K562 (cell line): ENCODE measurements at regions not wholly inside any gene's neighbourhood (a gene's known extent, or its start where the extent isn't known, plus 50 kb on each side); places are given as distances from the start of the nearest gene placed in this dataset.

ENCODE experiments used
- ATAC-seq: fragments of 200-7000 bp; cut with Tn5 transposase; 3 replicates; pipeline ENCODE4 v1.9.1; 2020; ENCODE audit warnings: moderate library complexity
- BruUV-seq: library from RNA; stranded (reverse); fragments of 400-500 nt; replicated peaks from 2 replicates; lab custom pipeline; 2021; lab: Mats Ljungman, UMichigan
- CTCF ChIA-PET: fragments of 300-600 bp; formaldehyde crosslinking; extraction: SDS; loops from one replicate; lab custom pipeline; 2021; ENCODE audit warnings: low intra/inter-chr PET ratio; lab: Yijun Ruan, JAX
- POLR2A ChIA-PET: fragments of 300-600, 350-650 bp; sonication (Branson Sonifier 250); formaldehyde crosslinking; extraction: SDS; loops from one replicate; lab custom pipeline; 2021; ENCODE audit warnings: antibody characterized with exemption, inconsistent platforms; lab: Yijun Ruan, JAX
- DNase-seq, 4 experiments: peaks; one replicate each; pipeline versions ENCODE4 v3.0.0 to v3.0.0-alpha.2; 2011 to 2018; ENCODE audit warnings: low spot score in 3 of 4, mixed read lengths in 3 of 4; ENCODE audit errors: extremely low read depth in 1 of 4
- FAIRE-seq: peaks from 2 replicates; lab custom pipeline; 2011; peaks lifted over from hg19 to GRCh38; lab: Jason Lieb, UNC
- H2AFZ ChIP-seq: 2 replicates; pipeline ENCODE4 v1.6.0; 2011; ENCODE audit warnings: low read depth, low read length, control low read depth, inconsistent platforms
- H3K27ac ChIP-seq: fragments of 200-600 bp; 3 replicates; pipeline ENCODE4 v1.8.0; 2011; ENCODE audit warnings: low read depth, mild to moderate bottlenecking, control low read depth, inconsistent platforms, low read length, moderate library complexity, mixed read lengths; ENCODE audit errors: extremely low read depth
- H3K27me3 ChIP-seq, 2 experiments: fragments of 300-600 bp in 1 of 2; 2 replicates in 1 of 2; 3 replicates in 1 of 2; pipeline versions ENCODE4 v1.6.0 to v1.8.0; 2011; ENCODE audit warnings: inconsistent platforms in 2 of 2, low read length in 2 of 2, mild to moderate bottlenecking in 1 of 2, mixed read lengths in 1 of 2, moderate library complexity in 1 of 2; ENCODE audit not compliant: control insufficient read depth in 2 of 2, insufficient read depth in 2 of 2
- H3K36me3 ChIP-seq: fragments of 300-600 bp; 3 replicates; pipeline ENCODE4 v1.8.0; 2011; ENCODE audit warnings: mild to moderate bottlenecking, low read length, inconsistent platforms; ENCODE audit not compliant: control insufficient read depth, insufficient read depth
- H3K4me1 ChIP-seq, 2 experiments: fragments of 200-600 bp in 1 of 2; replicated peaks in 1 of 2; 2 replicates in 1 of 2; 3 replicates in 1 of 2; pipeline versions ENCODE4 v1.5.1 to v1.8.0; 2011; ENCODE audit warnings: inconsistent platforms in 2 of 2, low read length in 2 of 2, mild to moderate bottlenecking in 1 of 2, mixed read lengths in 1 of 2, moderate library complexity in 1 of 2; ENCODE audit not compliant: control insufficient read depth in 2 of 2, insufficient read depth in 2 of 2
- H3K4me2 ChIP-seq: 2 replicates; pipeline ENCODE4 v1.6.1; 2011; ENCODE audit warnings: low read length, control low read depth, inconsistent platforms, mixed read lengths; ENCODE audit not compliant: insufficient read depth
- H3K4me3 ChIP-seq: fragments of 200-600 bp; sonication (generic), shearing (Covaris generic); 2 replicates; pipeline ENCODE4 v1.5.1; 2016; ENCODE audit warnings: control low read depth, inconsistent platforms
- H3K79me2 ChIP-seq: fragments of 200-600 bp; 3 replicates; pipeline ENCODE4 v1.8.0; 2011; ENCODE audit warnings: low read length, inconsistent platforms; ENCODE audit not compliant: control insufficient read depth, insufficient read depth
- H3K9ac ChIP-seq, 2 experiments: 2 replicates each; pipeline versions ENCODE4 v1.6.0 to v1.6.1; 2011; ENCODE audit warnings: low read depth in 2 of 2, low read length in 2 of 2, control low read depth in 1 of 2, inconsistent platforms in 1 of 2, mild to moderate bottlenecking in 1 of 2, mixed read lengths in 1 of 2; ENCODE audit not compliant: insufficient read depth in 1 of 2
- H3K9me1 ChIP-seq: one replicate; pipeline ENCODE4 v1.6.0; 2011; ENCODE audit warnings: inconsistent platforms, mild to moderate bottlenecking, low read length, moderate library complexity; ENCODE audit not compliant: control insufficient read depth, insufficient read depth
- H3K9me3 ChIP-seq: replicated peaks from 2 replicates; pipeline ENCODE4 v1.5.1; 2011; ENCODE audit warnings: low read depth, low read length, inconsistent platforms; ENCODE audit not compliant: control insufficient read depth, insufficient read depth
- H4K20me1 ChIP-seq: replicated peaks from 2 replicates; pipeline ENCODE4 v1.6.1; 2011; ENCODE audit warnings: low read length, inconsistent platforms, mixed read lengths; ENCODE audit not compliant: control insufficient read depth, insufficient read depth
- ADNP ChIP-seq: fragments of 200-800 bp; sonication (Bioruptor generic); IDR thresholded peaks from 2 replicates; pipeline ENCODE4 v1.6.1; 2016; ENCODE audit warnings: missing genetic modification characterization, missing compliant biosample characterization
- BDP1 ChIP-seq: IDR thresholded peaks from 3 replicates; pipeline ENCODE4 v1.6.1; 2011; ENCODE audit not compliant: insufficient read length, insufficient read depth
- BRF2 ChIP-seq: IDR thresholded peaks from 3 replicates; pipeline ENCODE4 v1.6.1; 2011; ENCODE audit warnings: borderline replicate concordance, mild to moderate bottlenecking; ENCODE audit not compliant: insufficient read length, insufficient read depth
- CCAR2 ChIP-seq: fragments of 200-400 bp; formaldehyde crosslinking; IDR thresholded peaks from 2 replicates; pipeline ENCODE4 v1.6.1; 2017; ENCODE audit warnings: mild to moderate bottlenecking, low read depth, low read length
- CCNT2 ChIP-seq: IDR thresholded peaks from 2 replicates; pipeline ENCODE4 v1.6.1; 2011; ENCODE audit warnings: borderline replicate concordance, low read depth, mild to moderate bottlenecking, moderate library complexity, mixed read lengths, low read length; ENCODE audit not compliant: insufficient read length; ENCODE audit errors: extremely low read depth
- EGR1 ChIP-seq: fragments of 450-650 bp; conservative IDR thresholded peaks from 2 replicates; pipeline ENCODE4 v1.6.1; 2017; ENCODE audit warnings: mild to moderate bottlenecking
- EHMT2 ChIP-seq: fragments of 450-650 bp; IDR thresholded peaks from 2 replicates; pipeline ENCODE4 v1.6.1; 2018; ENCODE audit warnings: antibody characterized with exemption
- FOXJ3 ChIP-seq: sonication (generic); formaldehyde crosslinking; IDR thresholded peaks from 2 replicates; pipeline ENCODE4 v1.4.0; 2020; ENCODE audit warnings: mild to moderate bottlenecking, missing genetic modification reagents
- HSF4 ChIP-seq: fragments of 250-450 bp; sonication (Bioruptor Pico); IDR thresholded peaks from 2 replicates; pipeline ENCODE4 v2.1.2; 2022; ENCODE audit warnings: mild to moderate bottlenecking, moderate library complexity, borderline replicate concordance
- SIRT6 ChIP-seq: IDR thresholded peaks from one replicate; pipeline ENCODE4 v1.6.1; 2012; ENCODE audit warnings: low read depth, mild to moderate bottlenecking, control low read depth, inconsistent platforms, low read length, moderate library complexity
- TRIM28 ChIP-seq: fragments of 450-650 bp; IDR thresholded peaks from 2 replicates; pipeline ENCODE4 v1.6.1; 2017
- ZBED1 ChIP-seq: IDR thresholded peaks from 2 replicates; pipeline ENCODE4 v1.6.1; 2014
- ZBTB34 ChIP-seq: fragments of 250-450 bp; sonication (Bioruptor Pico); IDR thresholded peaks from 2 replicates; pipeline ENCODE4 v1.8.0; 2021; ENCODE audit warnings: mild to moderate bottlenecking, moderate library complexity
- ZNF592 ChIP-seq: fragments of 450-650 bp; IDR thresholded peaks from 2 replicates; pipeline ENCODE4 v1.6.1; 2017; ENCODE audit warnings: antibody characterized with exemption, mild to moderate bottlenecking
- ZNF696 ChIP-seq: fragments of 250-450 bp; sonication (Bioruptor Pico); conservative IDR thresholded peaks from 2 replicates; pipeline ENCODE4 v1.4.0; 2020; ENCODE audit warnings: mild to moderate bottlenecking, moderate library complexity
- WGBS: fragments of 100-300 bp; shearing (Covaris generic); methylation state at CpG from one replicate; pipeline ENCODE4 v1.1.6; 2016; ENCODE audit warnings: low coverage, mixed read lengths; ENCODE audit not compliant: insufficient coverage; ENCODE audit errors: missing lambda C conversion rate; 5-methylcytosine and 5-hydroxymethylcytosine counted together
- in situ Hi-C: fragments of 300-500 bp; cut with MboI; formaldehyde crosslinking; loops from 4 replicates; pipeline ENCODE4 v1.15.0; 2018; ENCODE audit warnings: inconsistent platforms, mixed read lengths
- intact Hi-C: fragments of 100-400 bp; cut with micrococcal nuclease; formaldehyde crosslinking; loops from 2 replicates; pipeline ENCODE4 v1.14.2; 2022

GRCh38 chr3:167940241-167940640 lies 155.5 kb downstream of the GOLIM4 start:
- 15% methylated on average over 3 of the region's 3 CpGs for WGBS
- intact Hi-C loops = no loop called here
- BruUV-seq = no TSS peak
- H3K9me3 ChIP-seq = no peaks in the 10 kb centered on the region
- no peak for DNase-seq
- no peak overlapping the region for H3K4me2 ChIP-seq
- H3K27me3 ChIP-seq = no peaks in the 10 kb centered on the region
- ATAC-seq = no peak
- in situ Hi-C loops = loop anchor here (25.0 kb wide), 1 partner anchor 222 kb away; no protein-coding TSS in a partner anchor
- no peak overlapping the region for H2AFZ ChIP-seq
- no peak for FAIRE-seq
- H3K9ac ChIP-seq = no peak overlapping the region
- POLR2A ChIA-PET = no interaction called here
- H3K9me1 ChIP-seq = no peaks in the 10 kb centered on the region
- no peaks in the 10 kb centered on the region for H3K79me2 ChIP-seq
- no peaks in the 10 kb centered on the region for H4K20me1 ChIP-seq
- no peak overlapping the region for H3K4me3 ChIP-seq
- no peak overlapping the region for H3K27ac ChIP-seq
- H3K36me3 ChIP-seq = no peaks in the 10 kb centered on the region
- peaks cover 0 to 16% of the 10 kb centered on the region in 2 experiments; a peak in 3 of 5 replicates for H3K4me1 ChIP-seq
- CTCF ChIA-PET = no interaction called here
- TF ChIP-seq ZBED1 (no peak), HSF4 (CRISPR knock-in tag) (no peak), ZNF696 (CRISPR knock-in tag) (no peak), TRIM28 (no peak), ZBTB34 (CRISPR knock-in tag) (no peak), EHMT2 (no peak), ZNF592 (no peak), CCNT2 (no peak), EGR1 (no peak), BRF2 (no peak), FOXJ3 (CRISPR knock-in tag) (no peak), BDP1 (no peak), ADNP (tag) (no peak), CCAR2 (no peak), SIRT6 (no peak)
